ENCODE measurements at regions not wholly inside any gene's neighbourhood (a gene's known extent, or its start where the extent isn't known, plus 50 kb on each side); places are given as distances from the start of the nearest gene placed in this dataset.
A peak's percentile ranks its signal among the peaks of the same experiment; 100 is the strongest.

GRCh38 chr2:12539776-12540562 is 176.8 kb upstream of the TRIB2 start:
- H3K4me3 Mint-ChIP-seq, result peak overlapping the region; percentile 3

GRCh38 chr2:12543076-12543977 is 173.4 kb upstream of the TRIB2 start:
- no peak for TF ChIP-seq CTCF (conservative IDR thresholded peaks at IDR 0.05)
- Mint-ChIP-seq H3K27ac (peak overlapping the region; percentile 26), H3K4me1 (ENCODE audit: unreplicated experiment) (peaks cover 40% of the 10 kb centered on the region), H3K36me3 (no peaks in the 10 kb centered on the region), H3K27me3 (no peaks in the 10 kb centered on the region), H3K4me3 (peak overlapping the region; percentile 51), H3K9me3 (peaks cover 5% of the 10 kb centered on the region)
- no peak for DNase-seq (ENCODE audit: extremely low spot score, unreplicated experiment)

More at GRCh38 chr2:12539776-12540562, 176.8 kb upstream of the TRIB2 start:
- peaks cover 5% of the 10 kb centered on the region for H3K9me3 Mint-ChIP-seq
- H3K36me3 Mint-ChIP-seq, result no peaks in the 10 kb centered on the region
- H3K27ac Mint-ChIP-seq, result no peak overlapping the region
- no peaks in the 10 kb centered on the region for H3K27me3 Mint-ChIP-seq
- DNase-seq (ENCODE audit: extremely low spot score, unreplicated experiment), result no peak
- TF ChIP-seq CTCF (conservative IDR thresholded peaks at IDR 0.05), result no peak
- peaks cover 54% of the 10 kb centered on the region for H3K4me1 Mint-ChIP-seq (ENCODE audit: unreplicated experiment)

- Mint-ChIP-seq H3K4me3 (peak overlapping the region; percentile 51), H3K4me1 (ENCODE audit: unreplicated experiment) (peaks cover 40% of the 10 kb centered on the region), H3K9me3 (peaks cover 5% of the 10 kb centered on the region), H3K27me3 (no peaks in the 10 kb centered on the region), H3K36me3 (no peaks in the 10 kb centered on the region), H3K27ac (peak overlapping the region; percentile 26)
- TF ChIP-seq CTCF (conservative IDR thresholded peaks at IDR 0.05), result no peak
- DNase-seq (ENCODE audit: extremely low spot score, unreplicated experiment), result no peak
Measured at GRCh38 chr2:12543978-12544558, 172.7 kb upstream of the TRIB2 start.

DNA sequence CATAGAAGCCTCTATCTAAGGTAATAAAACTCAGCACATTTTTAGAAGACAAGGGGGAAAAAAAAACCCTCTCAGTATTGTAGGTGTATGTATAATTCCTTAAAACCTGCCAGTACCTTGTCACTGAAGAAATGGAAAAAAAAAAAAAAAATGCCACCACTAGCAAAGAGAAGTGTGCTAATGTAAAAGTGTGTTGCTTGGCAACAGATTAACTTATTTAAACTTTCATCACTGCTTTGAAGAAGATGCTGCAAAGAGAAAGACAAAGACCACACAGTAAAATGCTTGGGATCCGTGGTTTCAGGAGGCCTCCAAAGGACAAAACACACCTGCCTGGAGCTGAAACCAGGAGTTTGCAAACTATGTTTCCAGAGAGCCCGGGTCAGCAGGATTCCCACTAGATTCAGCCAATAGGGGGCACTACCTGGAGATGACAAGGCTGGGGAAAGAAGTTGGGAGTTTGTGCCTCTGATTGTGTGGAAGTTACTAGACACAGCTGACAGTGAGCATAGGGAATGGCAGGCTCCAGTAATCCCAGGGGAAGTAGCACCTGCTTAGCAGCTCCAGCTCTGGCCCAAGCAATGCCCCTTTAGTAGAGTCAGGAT is 169.1 kb upstream of the TRIB2 start:
- no peak overlapping the region for H3K4me3 Mint-ChIP-seq
- no peak overlapping the region for H3K27ac Mint-ChIP-seq
- H3K27me3 Mint-ChIP-seq, result no peaks in the 10 kb centered on the region
- H3K36me3 Mint-ChIP-seq, result no peaks in the 10 kb centered on the region
- peaks cover 9% of the 10 kb centered on the region for H3K9me3 Mint-ChIP-seq
- H3K4me1 Mint-ChIP-seq (ENCODE audit: unreplicated experiment), result peaks cover 33% of the 10 kb centered on the region
- no peak for DNase-seq (ENCODE audit: extremely low spot score, unreplicated experiment)
- no peak for TF ChIP-seq CTCF (conservative IDR thresholded peaks at IDR 0.05)

DNA sequence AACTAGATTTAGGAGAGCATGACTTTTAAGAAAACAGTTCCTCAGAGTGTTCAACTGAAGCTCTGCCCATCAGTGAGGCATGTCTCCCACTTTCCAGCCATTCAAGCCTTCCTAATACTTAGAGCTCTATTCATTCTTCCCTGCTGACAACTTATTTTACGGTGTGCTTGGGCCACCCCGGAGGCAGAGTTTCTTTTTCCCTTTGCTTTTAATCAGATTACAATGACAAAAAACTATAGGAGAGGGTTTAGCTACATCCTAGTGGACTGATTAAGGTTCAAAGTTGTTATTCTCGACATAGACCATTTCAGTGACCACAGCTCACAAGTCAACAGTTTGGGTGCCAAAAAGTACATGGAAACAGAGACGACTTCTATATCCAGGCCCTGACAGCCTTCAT is 167.8 kb upstream of the TRIB2 start:
- Mint-ChIP-seq H3K27me3 (no peaks in the 10 kb centered on the region), H3K4me1 (ENCODE audit: unreplicated experiment) (peaks cover 20% of the 10 kb centered on the region), H3K4me3 (no peak overlapping the region), H3K9me3 (peaks cover 9% of the 10 kb centered on the region), H3K36me3 (no peaks in the 10 kb centered on the region), H3K27ac (no peak overlapping the region)
- DNase-seq (ENCODE audit: extremely low spot score, unreplicated experiment), result no peak
- TF ChIP-seq CTCF (conservative IDR thresholded peaks at IDR 0.05), result no peak
